ENCODE measurements at regions not wholly inside any gene's neighbourhood (a gene's known extent, or its start where the extent isn't known, plus 50 kb on each side); places are given as distances from the start of the nearest gene placed in this dataset.

DNA sequence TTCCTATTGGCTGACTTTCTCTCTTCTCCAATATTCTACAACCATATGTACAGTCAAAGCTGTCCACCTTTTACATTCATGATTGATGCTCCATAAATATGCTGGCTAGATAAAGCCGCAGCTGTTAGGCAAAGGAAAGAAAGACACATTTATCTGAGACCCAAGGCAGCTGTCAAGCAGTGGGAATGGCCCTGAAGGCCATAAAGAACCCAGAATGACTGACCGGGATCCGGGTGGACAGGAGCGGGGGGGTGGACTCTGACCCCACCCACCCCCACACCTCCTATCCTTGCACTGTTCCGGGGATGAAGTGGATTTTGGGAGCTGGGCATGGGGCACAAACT lies 116.4 kb downstream of the RTP5 start:
- TF ChIP-seq, protein P1, sequence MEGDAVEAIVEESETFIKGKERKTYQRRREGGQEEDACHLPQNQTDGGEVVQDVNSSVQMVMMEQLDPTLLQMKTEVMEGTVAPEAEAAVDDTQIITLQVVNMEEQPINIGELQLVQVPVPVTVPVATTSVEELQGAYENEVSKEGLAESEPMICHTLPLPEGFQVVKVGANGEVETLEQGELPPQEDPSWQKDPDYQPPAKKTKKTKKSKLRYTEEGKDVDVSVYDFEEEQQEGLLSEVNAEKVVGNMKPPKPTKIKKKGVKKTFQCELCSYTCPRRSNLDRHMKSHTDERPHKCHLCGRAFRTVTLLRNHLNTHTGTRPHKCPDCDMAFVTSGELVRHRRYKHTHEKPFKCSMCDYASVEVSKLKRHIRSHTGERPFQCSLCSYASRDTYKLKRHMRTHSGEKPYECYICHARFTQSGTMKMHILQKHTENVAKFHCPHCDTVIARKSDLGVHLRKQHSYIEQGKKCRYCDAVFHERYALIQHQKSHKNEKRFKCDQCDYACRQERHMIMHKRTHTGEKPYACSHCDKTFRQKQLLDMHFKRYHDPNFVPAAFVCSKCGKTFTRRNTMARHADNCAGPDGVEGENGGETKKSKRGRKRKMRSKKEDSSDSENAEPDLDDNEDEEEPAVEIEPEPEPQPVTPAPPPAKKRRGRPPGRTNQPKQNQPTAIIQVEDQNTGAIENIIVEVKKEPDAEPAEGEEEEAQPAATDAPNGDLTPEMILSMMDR (conservative IDR thresholded peaks at IDR 0.05 in 1 of 2, IDR thresholded peaks at IDR 0.05 in 1 of 2; ENCODE audit: low read depth in 1 of 2, low read length in 2 of 2): no peak
- no peak for TF ChIP-seq EZH2 (IDR thresholded peaks at IDR 0.05; ENCODE audit: low read length, missing control alignments)

All from fibroblast of lung (primary cell).